ENCODE measurements at regions not wholly inside any gene's neighbourhood (a gene's known extent, or its start where the extent isn't known, plus 50 kb on each side); places are given as distances from the start of the nearest gene placed in this dataset.
"Not testable (repeated sequence)": the region's sequence is repeated elsewhere in the genome, so short reads cannot be mapped to it uniquely, and the experiment has no call there.

DNA sequence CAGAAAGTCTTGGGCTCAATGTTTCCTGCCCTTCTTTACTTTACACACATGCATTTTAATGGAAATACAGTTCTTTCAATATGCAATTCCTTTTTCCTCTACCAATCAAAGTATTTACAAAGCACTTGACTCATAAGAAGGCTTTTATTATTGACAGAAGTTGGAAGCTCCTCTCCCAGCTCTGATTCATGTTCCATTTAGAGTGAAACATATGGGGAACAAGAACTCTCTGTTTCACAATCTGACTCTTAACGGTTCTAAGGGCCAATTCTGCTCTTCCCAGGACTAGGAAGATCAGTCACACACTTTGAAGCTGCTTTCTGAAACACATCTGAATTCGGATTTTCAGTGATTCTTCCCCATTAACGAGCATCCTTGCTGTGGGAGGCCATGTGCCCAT lies 300.5 kb downstream of the ANAPC1 start:
- H3K4me1 ChIP-seq; intact Hi-C loops (cut with DNase I); H3K27ac ChIP-seq; H3K36me3 ChIP-seq; DNase-seq; H3K27me3 ChIP-seq; H3K9me3 ChIP-seq; H3K4me3 ChIP-seq: not testable (repeated sequence)
- WGBS, 2 donors = no CpG with 5 or more reads among the region's 3 CpGs

DNA sequence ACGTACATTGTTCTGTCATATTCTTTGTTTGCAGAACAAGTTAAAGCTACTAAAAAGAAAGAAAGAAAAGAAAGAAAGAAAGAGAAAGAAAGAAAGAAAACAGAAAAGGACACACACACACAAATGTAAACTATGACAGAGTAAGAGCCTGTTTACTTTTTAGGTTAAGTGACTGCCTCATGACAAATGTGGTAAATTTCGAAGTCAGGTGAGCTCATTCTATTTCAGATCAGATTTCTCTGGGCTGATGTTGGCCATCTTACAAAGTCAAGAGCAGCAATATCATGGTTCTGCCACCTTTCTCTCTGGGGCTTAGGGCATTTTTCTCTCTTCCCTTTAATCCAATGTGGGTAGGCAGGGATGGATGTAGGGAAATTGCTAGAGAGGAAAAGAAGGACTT lies 299.5 kb downstream of the ANAPC1 start:
- 88 to 92% methylated on average over 1 of the region's 2 CpGs for WGBS, 2 donors
- H3K27ac ChIP-seq; H3K4me3 ChIP-seq; H3K4me1 ChIP-seq; DNase-seq; intact Hi-C loops (cut with DNase I); H3K27me3 ChIP-seq; H3K9me3 ChIP-seq; H3K36me3 ChIP-seq: not testable (repeated sequence)

GRCh38 chr2:111584950-111585349 lies 299.0 kb downstream of the ANAPC1 start:
- H3K9me3 ChIP-seq; H3K27me3 ChIP-seq; H3K4me3 ChIP-seq; intact Hi-C loops (cut with DNase I); H3K4me1 ChIP-seq; H3K27ac ChIP-seq; DNase-seq; H3K36me3 ChIP-seq: not testable (repeated sequence)
- WGBS, 2 donors = 50% methylated on average over 1 of the region's 6 CpGs; no CpG with 5 or more reads in 1 of the 2 donors

DNA sequence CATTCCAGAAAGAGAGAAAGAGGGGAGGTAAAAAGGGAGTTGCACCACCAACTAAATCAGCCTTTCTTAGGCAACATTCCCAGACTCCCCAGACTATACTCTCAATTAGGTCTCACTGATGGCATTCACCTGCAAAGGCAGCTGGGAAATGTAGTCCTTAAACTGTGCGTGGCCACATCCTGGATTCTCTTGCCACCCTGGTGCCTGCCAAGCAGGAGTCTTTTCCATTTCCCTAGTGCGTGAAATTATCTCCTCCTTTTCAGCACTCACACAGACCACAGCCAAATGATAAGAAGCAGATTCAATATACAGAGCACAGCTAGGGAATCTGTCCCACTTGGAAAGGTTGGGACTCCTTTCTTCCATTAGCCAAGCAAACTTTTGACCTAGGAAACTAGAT lies 298.0 kb downstream of the ANAPC1 start:
- H3K9me3 ChIP-seq; DNase-seq; H3K27me3 ChIP-seq; H3K27ac ChIP-seq; H3K4me3 ChIP-seq; H3K4me1 ChIP-seq; H3K36me3 ChIP-seq; intact Hi-C loops (cut with DNase I): not testable (repeated sequence)
- WGBS, 2 donors = 100% methylated on average over 1 of the region's 2 CpGs; no CpG with 5 or more reads in 1 of the 2 donors

- WGBS, 2 donors = 60 to 92% methylated on average over 1 to 3 of the region's 7 CpGs
- intact Hi-C loops (cut with DNase I); H3K27me3 ChIP-seq; DNase-seq; H3K4me3 ChIP-seq; H3K4me1 ChIP-seq; H3K27ac ChIP-seq; H3K36me3 ChIP-seq; H3K9me3 ChIP-seq: not testable (repeated sequence)
Measured at GRCh38 chr2:111595072-111595471, 288.9 kb downstream of the ANAPC1 start.

GRCh38 chr2:111596808-111597705 lies 286.9 kb downstream of the ANAPC1 start:
- H3K27ac ChIP-seq; intact Hi-C loops (cut with DNase I); H3K9me3 ChIP-seq; DNase-seq; H3K27me3 ChIP-seq; H3K4me1 ChIP-seq; H3K36me3 ChIP-seq; H3K4me3 ChIP-seq: not testable (repeated sequence)
- 40% methylated on average over 1 of the region's 4 CpGs; no CpG with 5 or more reads in 1 of the 2 donors for WGBS, 2 donors

GRCh38 chr2:111598944-111599343 lies 285.0 kb downstream of the ANAPC1 start:
- H3K27me3 ChIP-seq; H3K27ac ChIP-seq; H3K36me3 ChIP-seq; DNase-seq; H3K4me1 ChIP-seq; H3K9me3 ChIP-seq; intact Hi-C loops (cut with DNase I); H3K4me3 ChIP-seq: not testable (repeated sequence)
- WGBS, 2 donors = 67% methylated on average over 2 of the region's 2 CpGs; no CpG with 5 or more reads in 1 of the 2 donors

- H3K9me3 ChIP-seq; H3K36me3 ChIP-seq; H3K27me3 ChIP-seq; intact Hi-C loops (cut with DNase I); H3K4me3 ChIP-seq; H3K27ac ChIP-seq; DNase-seq; H3K4me1 ChIP-seq: not testable (repeated sequence)
- WGBS, 2 donors = 73 to 94% methylated on average over 2 to 3 of the region's 7 CpGs
Measured at GRCh38 chr2:111602259-111602658, 281.7 kb downstream of the ANAPC1 start.

- DNase-seq = not testable (repeated sequence)
Measured at GRCh38 chr2:111605798-111606197, 278.2 kb downstream of the ANAPC1 start.

DNA sequence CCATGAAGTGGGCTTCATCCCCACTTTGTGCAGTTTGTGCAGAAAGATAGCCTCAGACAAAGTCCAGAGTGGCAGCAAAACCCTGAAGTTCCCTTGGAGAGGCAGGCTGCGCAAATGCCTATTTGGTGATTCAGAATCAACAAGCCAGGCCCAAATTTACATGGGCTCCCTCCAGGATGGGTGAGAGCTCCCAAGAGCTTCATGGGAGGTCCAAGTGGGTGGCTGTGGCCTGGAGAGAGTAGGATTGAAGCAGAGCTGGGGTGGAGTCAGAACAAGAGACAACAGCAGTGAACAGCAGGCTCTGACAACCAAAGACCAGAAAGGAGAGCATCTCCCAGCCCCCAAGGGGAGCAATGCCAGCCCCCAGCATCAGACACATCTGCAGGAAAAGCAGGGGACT lies 277.4 kb downstream of the ANAPC1 start:
- intact Hi-C loops (cut with DNase I); H3K4me1 ChIP-seq; DNase-seq; H3K9me3 ChIP-seq; H3K27me3 ChIP-seq; H3K36me3 ChIP-seq; H3K27ac ChIP-seq; H3K4me3 ChIP-seq: not testable (repeated sequence)
- WGBS, 2 donors = no CpG with 5 or more reads among the region's 1 CpG

More at GRCh38 chr2:111605798-111606197, 278.2 kb downstream of the ANAPC1 start:
- H3K4me3 ChIP-seq; H3K27ac ChIP-seq; H3K9me3 ChIP-seq; H3K4me1 ChIP-seq; intact Hi-C loops (cut with DNase I); H3K36me3 ChIP-seq; H3K27me3 ChIP-seq: not testable (repeated sequence)
- WGBS, 2 donors = 71 to 82% methylated on average over 3 to 4 of the region's 11 CpGs

DNA sequence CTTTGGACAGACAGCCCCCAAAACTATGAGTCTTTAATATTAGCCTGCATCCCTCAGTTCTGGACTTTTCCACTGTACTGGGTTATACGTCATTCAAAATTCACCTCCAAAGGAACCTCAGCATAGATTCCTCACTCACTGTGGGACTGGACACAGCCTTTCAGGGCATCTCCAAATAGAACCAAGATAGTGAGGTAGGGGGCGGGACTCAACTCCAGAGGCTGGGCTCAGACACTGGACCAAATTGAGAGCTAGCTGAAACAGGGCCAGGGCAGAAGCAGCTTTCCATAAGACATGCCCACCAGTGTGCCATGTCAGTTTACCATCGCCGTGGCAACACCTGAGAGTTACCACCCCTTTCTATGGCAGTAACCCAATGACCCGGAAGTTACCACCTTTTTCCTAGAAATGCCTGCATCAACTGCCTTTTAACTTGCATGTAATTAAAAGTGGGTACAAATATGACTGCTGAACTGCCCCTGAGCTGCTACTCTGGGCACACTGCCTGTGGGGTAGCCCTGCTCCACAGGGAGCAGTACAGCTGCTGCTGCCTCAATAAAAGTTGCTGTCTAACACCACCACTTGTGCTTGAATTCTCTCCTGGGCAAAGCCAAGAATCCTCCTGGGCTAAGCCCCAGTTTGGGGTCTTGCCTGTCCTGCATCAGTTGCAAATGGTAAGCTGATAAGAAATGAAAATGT lies 274.7 kb downstream of the ANAPC1 start:
- WGBS, 2 donors = 67% methylated on average over 1 of the region's 5 CpGs; no CpG with 5 or more reads in 1 of the 2 donors
- H3K27me3 ChIP-seq; H3K4me1 ChIP-seq; H3K4me3 ChIP-seq; H3K9me3 ChIP-seq; H3K36me3 ChIP-seq; DNase-seq; intact Hi-C loops (cut with DNase I); H3K27ac ChIP-seq: not testable (repeated sequence)

GRCh38 chr2:111610035-111610434 lies 274.0 kb downstream of the ANAPC1 start:
- H3K27me3 ChIP-seq; H3K36me3 ChIP-seq; H3K9me3 ChIP-seq; H3K4me3 ChIP-seq; H3K27ac ChIP-seq; intact Hi-C loops (cut with DNase I); H3K4me1 ChIP-seq; DNase-seq: not testable (repeated sequence)
- 77 to 79% methylated on average over 1 of the region's 2 CpGs for WGBS, 2 donors

All from esophagus squamous epithelium (tissue), 5 donors.